Activated T-helper 2 cell treated with anti-CD3 and anti-CD28 coated beads, Interferon-gamma antibody, Interleukin-2, Interleukin-4, amounts not matched to agents 10 μg/mL and 5 μg/mL and 100 μg/mL, durations not matched to agents 14 hours and 24 hours and 36 hours (primary cell): ENCODE measurements at regions not wholly inside any gene's neighbourhood (a gene's known extent, or its start where the extent isn't known, plus 50 kb on each side); places are given as distances from the start of the nearest gene placed in this dataset.

Experiments
- DNase-seq: peaks from one replicate; pipeline ENCODE4 v3.0.0; 2021; ENCODE audit warnings: low spot score
- H3K27ac Mint-ChIP-seq: one replicate; pipeline ENCODE4 v1.8.0; 2021; ENCODE audit warnings: mixed read lengths
- H3K27me3 Mint-ChIP-seq: one replicate; pipeline ENCODE4 v1.8.0; 2021; ENCODE audit warnings: low read depth, mixed read lengths
- H3K36me3 Mint-ChIP-seq: one replicate; pipeline ENCODE4 v1.8.0; 2021; ENCODE audit warnings: low read depth, mixed read lengths
- H3K4me1 Mint-ChIP-seq: one replicate; pipeline ENCODE4 v1.8.0; 2021; ENCODE audit warnings: low read depth, mixed read lengths
- H3K4me3 Mint-ChIP-seq: one replicate; pipeline ENCODE4 v1.8.0; 2021; ENCODE audit warnings: low read depth, mild to moderate bottlenecking, moderate library complexity, mixed read lengths
- H3K9me3 Mint-ChIP-seq: one replicate; pipeline ENCODE4 v1.8.0; 2021; ENCODE audit warnings: mixed read lengths
- intact Hi-C: fragments of 100-400 bp; cut with micrococcal nuclease; formaldehyde crosslinking; loops from one replicate; pipeline ENCODE4 v1.15.1; 2023

GRCh38 chr4:152225680-152226079 is 310.2 kb downstream of the FBXW7 start:
- H3K9me3 Mint-ChIP-seq = no peaks in the 10 kb centered on the region
- no peak overlapping the region for H3K4me3 Mint-ChIP-seq
- intact Hi-C loops = no loop called here
- no peak overlapping the region for H3K27ac Mint-ChIP-seq
- H3K27me3 Mint-ChIP-seq = peaks cover 1% of the 10 kb centered on the region
- DNase-seq = no peak
- H3K4me1 Mint-ChIP-seq = peaks cover 11% of the 10 kb centered on the region
- no peaks in the 10 kb centered on the region for H3K36me3 Mint-ChIP-seq

GRCh38 chr4:152224721-152225420 is 311.0 kb downstream of the FBXW7 start:
- no peak overlapping the region for H3K27ac Mint-ChIP-seq
- peaks cover 1% of the 10 kb centered on the region for H3K27me3 Mint-ChIP-seq
- H3K4me3 Mint-ChIP-seq = no peak overlapping the region
- peaks cover 20% of the 10 kb centered on the region for H3K4me1 Mint-ChIP-seq
- no peak for DNase-seq
- H3K36me3 Mint-ChIP-seq = no peaks in the 10 kb centered on the region
- H3K9me3 Mint-ChIP-seq = no peaks in the 10 kb centered on the region
- intact Hi-C loops = no loop called here

GRCh38 chr4:152224223-152224622 is 311.7 kb downstream of the FBXW7 start:
- no peak overlapping the region for H3K4me3 Mint-ChIP-seq
- intact Hi-C loops = no loop called here
- no peaks in the 10 kb centered on the region for H3K36me3 Mint-ChIP-seq
- H3K9me3 Mint-ChIP-seq = no peaks in the 10 kb centered on the region
- no peak for DNase-seq
- H3K4me1 Mint-ChIP-seq = peaks cover 21% of the 10 kb centered on the region
- H3K27ac Mint-ChIP-seq = no peak overlapping the region
- H3K27me3 Mint-ChIP-seq = no peaks in the 10 kb centered on the region

GRCh38 chr4:152223600-152223999 is 312.3 kb downstream of the FBXW7 start:
- H3K4me1 Mint-ChIP-seq = peaks cover 25% of the 10 kb centered on the region
- DNase-seq = no peak
- no peak overlapping the region for H3K4me3 Mint-ChIP-seq
- H3K27me3 Mint-ChIP-seq = no peaks in the 10 kb centered on the region
- H3K9me3 Mint-ChIP-seq = no peaks in the 10 kb centered on the region
- H3K36me3 Mint-ChIP-seq = no peaks in the 10 kb centered on the region
- no peak overlapping the region for H3K27ac Mint-ChIP-seq
- intact Hi-C loops = no loop called here

- DNase-seq = no peak
- Mint-ChIP-seq H3K27ac (no peak overlapping the region), H3K36me3 (no peaks in the 10 kb centered on the region), H3K4me1 (peaks cover 25% of the 10 kb centered on the region), H3K9me3 (no peaks in the 10 kb centered on the region), H3K27me3 (no peaks in the 10 kb centered on the region), H3K4me3 (no peak overlapping the region)
- intact Hi-C loops = loop anchor here (2.0 kb wide), 1 partner anchor 33 kb away; no protein-coding TSS in a partner anchor
These were observed 313.9 kb downstream of the FBXW7 start for GRCh38 chr4:152221816-152222516.

GRCh38 chr4:152220201-152220666 is 315.7 kb downstream of the FBXW7 start:
- Mint-ChIP-seq H3K27ac (no peak overlapping the region), H3K4me1 (peaks cover 25% of the 10 kb centered on the region), H3K4me3 (no peak overlapping the region), H3K36me3 (peaks cover 5% of the 10 kb centered on the region), H3K9me3 (peaks cover 8% of the 10 kb centered on the region), H3K27me3 (no peaks in the 10 kb centered on the region)
- intact Hi-C loops = loop anchor here (2.0 kb wide), 1 partner anchor 35 kb away; no protein-coding TSS in a partner anchor
- no peak for DNase-seq

GRCh38 chr4:152218576-152218975 is 317.3 kb downstream of the FBXW7 start:
- Mint-ChIP-seq H3K27me3 (peaks cover 4% of the 10 kb centered on the region), H3K4me1 (peaks cover 25% of the 10 kb centered on the region), H3K27ac (no peak overlapping the region), H3K36me3 (peaks cover 5% of the 10 kb centered on the region), H3K9me3 (peaks cover 14% of the 10 kb centered on the region), H3K4me3 (no peak overlapping the region)
- intact Hi-C loops = no loop called here
- DNase-seq = no peak

GRCh38 chr4:152217896-152218295 is 318.0 kb downstream of the FBXW7 start:
- no peak for DNase-seq
- H3K36me3 Mint-ChIP-seq = peaks cover 5% of the 10 kb centered on the region

GRCh38 chr4:152211936-152212653 is 323.8 kb downstream of the FBXW7 start:
- intact Hi-C loops = no loop called here
- no peak overlapping the region for H3K4me3 Mint-ChIP-seq
- H3K27me3 Mint-ChIP-seq = peaks cover 19% of the 10 kb centered on the region
- no peak overlapping the region for H3K27ac Mint-ChIP-seq
- no peak for DNase-seq
- peaks cover 14% of the 10 kb centered on the region for H3K9me3 Mint-ChIP-seq
- H3K36me3 Mint-ChIP-seq = peaks cover 5% of the 10 kb centered on the region
- H3K4me1 Mint-ChIP-seq = peaks cover 3% of the 10 kb centered on the region

More at GRCh38 chr4:152217896-152218295, 318.0 kb downstream of the FBXW7 start:
- intact Hi-C loops = no loop called here
- no peak overlapping the region for H3K4me3 Mint-ChIP-seq
- peaks cover 5% of the 10 kb centered on the region for H3K27me3 Mint-ChIP-seq
- H3K9me3 Mint-ChIP-seq = peaks cover 14% of the 10 kb centered on the region
- no peak overlapping the region for H3K27ac Mint-ChIP-seq
- peaks cover 26% of the 10 kb centered on the region for H3K4me1 Mint-ChIP-seq

- peaks cover 3% of the 10 kb centered on the region for H3K9me3 Mint-ChIP-seq
- H3K27me3 Mint-ChIP-seq = peaks cover 22% of the 10 kb centered on the region
- H3K27ac Mint-ChIP-seq = no peak overlapping the region
- no peak for DNase-seq
- no peaks in the 10 kb centered on the region for H3K36me3 Mint-ChIP-seq
- intact Hi-C loops = no loop called here
- no peak overlapping the region for H3K4me3 Mint-ChIP-seq
- peaks cover 3% of the 10 kb centered on the region for H3K4me1 Mint-ChIP-seq
These were observed 326.0 kb downstream of the FBXW7 start for GRCh38 chr4:152209772-152210493.

- Mint-ChIP-seq H3K4me3 (no peak overlapping the region), H3K4me1 (no peaks in the 10 kb centered on the region), H3K27me3 (peaks cover 17% of the 10 kb centered on the region), H3K9me3 (no peaks in the 10 kb centered on the region), H3K36me3 (no peaks in the 10 kb centered on the region), H3K27ac (no peak overlapping the region)
- no peak for DNase-seq
- intact Hi-C loops = no loop called here
These were observed 328.5 kb downstream of the FBXW7 start for GRCh38 chr4:152207378-152207720.

- Mint-ChIP-seq H3K9me3 (no peaks in the 10 kb centered on the region), H3K4me3 (no peak overlapping the region), H3K27ac (no peak overlapping the region), H3K27me3 (peaks cover 15% of the 10 kb centered on the region), H3K4me1 (no peaks in the 10 kb centered on the region), H3K36me3 (no peaks in the 10 kb centered on the region)
- intact Hi-C loops = no loop called here
- no peak for DNase-seq
These were observed 329.1 kb downstream of the FBXW7 start for GRCh38 chr4:152206646-152207377.
